ENCODE measurements at regions not wholly inside any gene's neighbourhood (a gene's known extent, or its start where the extent isn't known, plus 50 kb on each side); places are given as distances from the start of the nearest gene placed in this dataset.

- Histone ChIP-seq H3K9me3 (ENCODE audit: low read depth, low read length) (no peaks in the 10 kb centered on the region), H3K4me3 (ENCODE audit: insufficient read depth, low read length) (no peak overlapping the region), H3K27me3 (ENCODE audit: insufficient read depth, low read length) (no peaks in the 10 kb centered on the region), H3K4me1 (ENCODE audit: insufficient read depth, low read length) (peaks cover 10% of the 10 kb centered on the region), H3K36me3 (ENCODE audit: insufficient read depth, low read length) (no peaks in the 10 kb centered on the region), H4K20me1 (ENCODE audit: insufficient read depth, low read length) (no peaks in the 10 kb centered on the region), H3K79me2 (ENCODE audit: insufficient read depth, low read length) (no peaks in the 10 kb centered on the region), H3K27ac (ENCODE audit: low read depth, low read length) (no peak overlapping the region), H2AFZ (ENCODE audit: low read length) (peak overlapping the region; percentile 20), H3K4me2 (ENCODE audit: insufficient read depth, low read length) (peak overlapping the region; percentile 24)
- peak; percentile 20 for TF ChIP-seq CTCF (IDR thresholded peaks at IDR 0.05; ENCODE audit: extremely low read depth, low read depth, low read length)
- peak; percentile 84 for DNase-seq (ENCODE audit: insufficient read length, low spot score, missing footprints)
Measured at GRCh38 chr2:235300368-235301201, 193.3 kb upstream of the AGAP1 start.

GRCh38 chr2:235301202-235302076 lies 192.4 kb upstream of the AGAP1 start:
- Histone ChIP-seq H4K20me1 (ENCODE audit: insufficient read depth, low read length) (no peaks in the 10 kb centered on the region), H2AFZ (ENCODE audit: low read length) (no peak overlapping the region), H3K4me3 (ENCODE audit: insufficient read depth, low read length) (no peak overlapping the region), H3K4me2 (ENCODE audit: insufficient read depth, low read length) (no peak overlapping the region), H3K27me3 (ENCODE audit: insufficient read depth, low read length) (no peaks in the 10 kb centered on the region), H3K36me3 (ENCODE audit: insufficient read depth, low read length) (no peaks in the 10 kb centered on the region), H3K27ac (ENCODE audit: low read depth, low read length) (no peak overlapping the region), H3K4me1 (ENCODE audit: insufficient read depth, low read length) (peaks cover 10% of the 10 kb centered on the region), H3K9me3 (ENCODE audit: low read depth, low read length) (no peaks in the 10 kb centered on the region), H3K79me2 (ENCODE audit: insufficient read depth, low read length) (no peaks in the 10 kb centered on the region)
- no peak for DNase-seq (ENCODE audit: insufficient read length, low spot score, missing footprints)
- TF ChIP-seq CTCF (IDR thresholded peaks at IDR 0.05; ENCODE audit: extremely low read depth, low read depth, low read length) = no peak

- Histone ChIP-seq H2AFZ (ENCODE audit: low read length) (no peak overlapping the region), H3K4me3 (ENCODE audit: insufficient read depth, low read length) (no peak overlapping the region), H3K79me2 (ENCODE audit: insufficient read depth, low read length) (no peaks in the 10 kb centered on the region), H3K9me3 (ENCODE audit: low read depth, low read length) (no peaks in the 10 kb centered on the region), H4K20me1 (ENCODE audit: insufficient read depth, low read length) (no peaks in the 10 kb centered on the region), H3K4me2 (ENCODE audit: insufficient read depth, low read length) (no peak overlapping the region), H3K36me3 (ENCODE audit: insufficient read depth, low read length) (no peaks in the 10 kb centered on the region), H3K27me3 (ENCODE audit: insufficient read depth, low read length) (no peaks in the 10 kb centered on the region), H3K4me1 (ENCODE audit: insufficient read depth, low read length) (peaks cover 10% of the 10 kb centered on the region), H3K27ac (ENCODE audit: low read depth, low read length) (no peak overlapping the region)
- no peak for TF ChIP-seq CTCF (IDR thresholded peaks at IDR 0.05; ENCODE audit: extremely low read depth, low read depth, low read length)
- no peak for DNase-seq (ENCODE audit: insufficient read length, low spot score, missing footprints)
Measured at GRCh38 chr2:235302263-235302662, 191.6 kb upstream of the AGAP1 start.
